GM12892 (cell line): ENCODE measurements at regions not wholly inside any gene's neighbourhood (a gene's known extent, or its start where the extent isn't known, plus 50 kb on each side); places are given as distances from the start of the nearest gene placed in this dataset.

Experiments
- POLR2A ChIP-seq: IDR thresholded peaks from 2 replicates; pipeline ENCODE4 v1.6.1; 2011; ENCODE audit warnings: low read depth, low read length, control low read depth
- POLR2AphosphoS5 ChIP-seq: IDR thresholded peaks from 2 replicates; pipeline ENCODE4 v1.6.1; 2011; ENCODE audit warnings: low read depth, low read length, control low read depth

GRCh38 chr2:22360735-22361374 is 1024.1 kb upstream of the KLHL29 start:
- TF ChIP-seq POLR2AphosphoS5 (no peak), POLR2A (no peak)
